HG03575 (cell line): ENCODE measurements at regions not wholly inside any gene's neighbourhood (a gene's known extent, or its start where the extent isn't known, plus 50 kb on each side); places are given as distances from the start of the nearest gene placed in this dataset.
"Not testable (repeated sequence)": the region's sequence is repeated elsewhere in the genome, so short reads cannot be mapped to it uniquely, and the experiment has no call there.

Experiments
- ATAC-seq: cut with Tn5 transposase; IDR thresholded peaks from one replicate; pipeline ENCODE4 v1.9.1; 2021; ENCODE audit not compliant: unreplicated experiment, insufficient number of reproducible peaks, low FRiP score; ENCODE audit errors: extremely low read depth

DNA sequence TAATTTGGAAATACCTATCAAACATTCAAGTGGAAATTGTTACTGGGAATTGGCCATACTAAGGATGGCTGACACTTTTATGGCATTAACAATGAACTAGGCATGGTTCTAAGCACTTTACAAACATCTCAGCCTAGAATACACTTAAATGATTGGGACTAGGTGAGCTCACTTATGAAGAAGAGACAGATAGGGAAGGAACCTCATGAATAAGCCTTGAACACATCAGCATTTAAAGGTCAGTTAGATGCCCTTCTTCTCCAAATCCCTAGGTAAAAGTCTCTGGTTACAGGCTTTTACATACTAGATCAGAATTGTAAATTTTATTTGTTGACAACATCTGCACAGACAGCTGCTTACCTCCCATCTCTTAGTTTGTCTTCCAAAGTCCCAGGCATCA, 488.6 kb downstream of the RMST start:
- no peak for ATAC-seq

DNA sequence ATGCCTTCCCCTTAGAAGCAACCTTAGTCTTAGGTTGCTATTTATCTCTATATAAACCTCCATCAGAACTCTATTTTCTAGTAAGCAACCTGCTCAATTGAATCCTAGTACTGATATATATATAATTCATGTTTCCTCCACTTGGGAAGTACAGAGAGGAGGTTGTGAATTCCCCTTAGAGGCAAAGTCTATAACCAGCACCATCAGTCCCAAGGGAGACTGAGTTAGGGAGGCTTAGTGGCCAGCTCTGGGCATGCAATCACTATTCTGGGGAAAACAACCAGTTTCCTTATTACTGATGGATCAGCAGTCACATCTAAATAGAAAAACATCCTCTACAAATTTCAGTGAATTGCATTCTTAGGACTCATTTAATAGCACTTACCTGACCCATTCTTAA, 489.1 kb downstream of the RMST start:
- no peak for ATAC-seq

GRCh38 chr12:97957109-97957508, 494.5 kb downstream of the RMST start:
- no peak for ATAC-seq

DNA sequence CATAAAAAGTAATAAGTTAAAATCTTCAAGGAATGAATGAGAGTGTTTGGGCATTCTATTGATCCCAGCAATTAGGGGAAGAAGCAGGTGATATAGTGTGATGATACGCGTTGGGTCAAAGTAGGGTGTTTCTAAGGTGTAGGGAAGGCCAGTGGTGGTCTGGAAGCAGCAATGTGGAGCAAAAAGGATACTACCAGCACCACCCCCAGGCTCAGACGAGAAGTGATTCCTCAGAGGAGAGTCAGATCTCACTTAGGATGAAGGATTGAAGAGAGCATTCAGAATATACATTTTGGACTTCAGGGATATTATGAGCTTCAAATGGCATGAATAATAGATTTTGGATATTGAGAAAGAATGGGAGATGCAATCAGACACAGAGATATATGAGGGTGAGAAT, 497.6 kb downstream of the RMST start:
- no peak for ATAC-seq

DNA sequence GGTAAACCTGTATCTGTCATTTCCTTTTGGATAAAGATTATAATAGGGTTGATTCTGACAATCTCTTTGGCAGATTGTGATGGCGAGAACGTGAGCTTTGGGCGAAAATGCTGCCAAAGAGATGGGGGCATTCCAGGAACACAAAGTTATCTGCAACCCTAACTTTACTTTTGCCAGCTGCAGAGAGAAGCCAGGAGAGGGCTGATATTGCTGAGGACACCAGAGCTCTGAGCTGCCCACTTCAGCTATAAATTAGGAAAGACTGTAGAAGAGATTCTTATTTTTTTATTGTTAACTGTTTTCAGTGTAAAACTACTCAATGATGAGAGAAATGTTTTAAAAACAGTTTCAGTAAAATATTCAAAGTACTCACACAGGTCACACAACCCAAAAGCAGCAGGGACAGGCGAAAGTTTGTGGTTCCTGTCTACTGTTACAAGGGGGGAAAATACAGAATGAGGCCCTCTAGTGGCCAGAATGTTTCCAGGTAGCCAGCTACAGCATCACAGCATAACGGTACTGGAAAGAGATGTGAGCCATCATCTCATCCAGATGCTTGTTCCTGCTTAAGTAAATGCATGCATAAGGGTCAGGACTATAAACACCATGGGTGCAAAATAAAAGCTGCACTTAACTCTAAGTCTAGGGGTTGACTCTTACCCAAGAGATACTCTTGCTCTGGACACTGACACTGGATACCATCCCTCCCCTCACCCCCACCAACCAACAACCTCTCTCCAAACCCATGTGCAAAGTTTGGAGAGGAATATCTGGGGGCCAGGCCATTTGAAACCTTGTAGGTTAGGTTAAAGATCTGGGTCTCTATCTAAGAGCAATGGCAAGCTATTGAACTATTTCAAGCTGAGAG, 498.4 kb downstream of the RMST start:
- no peak for ATAC-seq

DNA sequence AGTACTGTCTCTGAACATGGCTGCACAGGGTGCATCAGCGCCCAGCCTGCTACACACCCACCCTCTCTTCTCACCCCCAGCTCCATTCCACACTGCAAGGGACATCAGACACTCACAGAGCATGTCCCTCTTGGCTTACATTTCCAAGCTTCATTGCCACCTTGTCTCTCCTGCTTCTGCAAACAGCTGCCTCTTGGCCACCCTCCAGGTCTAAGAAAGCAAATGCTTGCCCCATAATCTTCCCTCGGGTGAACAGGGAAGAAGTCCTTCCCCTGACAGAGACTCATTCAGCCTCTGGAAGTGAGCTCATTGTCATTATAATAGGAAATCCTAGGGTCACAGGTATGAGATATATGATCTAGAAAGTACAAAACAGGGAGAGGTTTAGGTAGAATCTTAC, 505.2 kb downstream of the RMST start:
- ATAC-seq = no peak

DNA sequence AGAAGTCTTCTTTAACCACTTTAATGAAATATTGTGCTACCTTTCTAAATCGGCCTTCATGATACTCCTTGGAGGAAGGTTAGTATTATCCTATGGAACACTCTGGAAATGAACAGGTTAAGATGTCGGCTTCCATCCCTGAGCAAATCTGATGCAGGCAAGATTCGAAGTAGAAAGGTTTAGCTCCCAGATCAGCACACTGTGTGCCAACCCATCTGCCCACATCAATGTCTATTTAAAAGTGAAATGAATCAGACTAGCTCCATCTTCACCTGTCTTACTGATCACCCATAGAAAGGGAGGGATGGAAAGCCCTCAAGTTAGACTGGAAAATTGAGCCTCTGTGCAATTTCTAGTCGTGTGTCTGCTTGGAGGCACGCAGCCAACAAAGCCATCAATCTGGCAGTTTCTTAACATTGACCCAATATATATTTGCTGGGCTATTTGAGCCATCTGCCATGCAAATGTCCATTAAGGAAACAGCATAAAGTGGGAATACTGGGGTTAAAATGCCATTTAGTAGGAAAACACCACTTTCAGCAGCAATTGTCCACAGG, 506.1 kb downstream of the RMST start:
- ATAC-seq = no peak

GRCh38 chr12:97977870-97978405, 515.3 kb downstream of the RMST start:
- no peak for ATAC-seq

- no peak for ATAC-seq
These were observed 520.1 kb downstream of the RMST start for GRCh38 chr12:97982684-97983083.

GRCh38 chr12:97983796-97984195, 521.2 kb downstream of the RMST start:
- ATAC-seq = no peak

DNA sequence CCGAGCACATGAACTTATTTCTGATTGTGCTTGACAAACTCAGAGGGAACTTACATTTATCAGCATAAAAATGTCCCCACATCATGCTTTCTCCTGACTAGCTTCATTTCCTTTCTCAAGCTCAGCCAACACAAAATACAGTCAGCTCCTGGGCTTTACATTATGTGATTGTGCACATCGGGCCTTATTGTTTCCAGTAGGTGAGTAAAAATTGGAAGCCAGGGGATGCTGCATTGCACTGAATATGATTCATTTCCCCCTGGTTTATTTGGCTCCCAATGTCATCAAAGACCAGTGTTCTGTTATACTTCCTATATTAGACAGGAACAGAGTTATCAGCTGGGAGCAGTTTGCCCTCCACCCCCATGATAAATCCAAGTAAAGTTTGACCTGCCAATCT, 521.8 kb downstream of the RMST start:
- ATAC-seq = no peak

DNA sequence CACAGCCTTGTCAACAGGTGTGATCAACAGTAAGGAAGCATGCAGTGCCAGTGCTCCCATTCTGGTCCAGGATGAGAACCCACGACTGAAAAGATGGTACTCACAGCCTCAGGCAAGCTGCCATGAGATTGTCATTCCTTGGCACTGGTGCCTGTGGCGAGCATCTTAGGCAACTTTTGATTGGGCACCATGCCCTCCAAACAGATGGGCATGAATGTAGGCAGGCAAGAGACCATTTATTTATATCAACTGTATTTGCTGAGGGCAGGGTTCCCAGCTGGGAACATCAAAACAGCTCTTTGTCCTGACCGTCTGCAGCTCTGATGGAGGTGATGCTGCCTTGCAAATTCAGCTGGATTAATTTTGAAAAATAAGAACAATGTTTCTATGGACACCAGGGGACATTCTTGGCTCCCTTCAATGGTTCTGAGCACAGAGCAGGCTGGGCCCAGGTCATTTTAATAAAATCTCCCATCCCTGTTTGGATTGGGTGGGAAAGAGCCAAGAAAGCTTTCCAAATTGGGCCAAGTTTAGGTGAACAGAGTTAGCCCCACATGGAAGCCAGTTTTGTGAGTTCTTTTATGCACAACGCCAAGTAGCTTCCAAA, 522.5 kb downstream of the RMST start:
- ATAC-seq = no peak

GRCh38 chr12:97985834-97986233, 523.2 kb downstream of the RMST start:
- ATAC-seq = no peak

GRCh38 chr12:97988588-97988987, 526.0 kb downstream of the RMST start:
- not testable (repeated sequence) for ATAC-seq

- ATAC-seq = no peak
These were observed 525.9 kb upstream of the TMPO start for GRCh38 chr12:97989366-97989940.

DNA sequence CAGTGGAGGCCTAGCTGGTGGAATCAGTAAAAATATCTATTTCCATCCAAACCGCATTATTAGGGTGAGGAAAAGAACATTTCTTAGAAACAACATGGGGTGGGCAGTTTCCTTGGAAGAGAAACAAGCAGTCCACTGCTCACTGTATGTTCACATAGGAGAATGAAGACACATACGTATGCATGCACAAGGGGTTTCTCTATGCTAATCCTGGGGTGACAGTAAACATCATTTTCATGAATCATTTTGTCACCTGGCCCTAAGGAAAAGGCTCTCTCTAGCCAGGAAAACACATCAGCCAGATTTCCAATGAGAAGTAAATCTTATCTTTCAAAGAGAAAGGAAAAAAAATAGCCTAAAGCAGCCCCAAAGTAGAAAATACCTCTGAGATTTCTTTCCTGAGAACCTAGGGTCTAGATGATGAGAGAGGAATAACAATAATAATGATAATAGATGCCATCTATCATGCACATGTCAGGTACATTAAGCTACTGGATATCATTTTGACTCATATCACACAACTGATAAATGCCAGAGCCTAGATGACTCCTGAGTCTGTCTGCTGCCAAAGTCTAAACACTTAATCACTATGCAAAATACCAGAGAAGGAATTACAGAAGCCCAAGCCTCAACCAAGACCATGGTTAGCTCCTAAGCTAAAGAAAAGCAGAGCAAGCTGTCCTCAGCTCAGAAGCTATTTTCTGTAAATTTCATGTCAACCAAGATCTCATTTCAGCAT, 520.5 kb upstream of the TMPO start:
- no peak for ATAC-seq

DNA sequence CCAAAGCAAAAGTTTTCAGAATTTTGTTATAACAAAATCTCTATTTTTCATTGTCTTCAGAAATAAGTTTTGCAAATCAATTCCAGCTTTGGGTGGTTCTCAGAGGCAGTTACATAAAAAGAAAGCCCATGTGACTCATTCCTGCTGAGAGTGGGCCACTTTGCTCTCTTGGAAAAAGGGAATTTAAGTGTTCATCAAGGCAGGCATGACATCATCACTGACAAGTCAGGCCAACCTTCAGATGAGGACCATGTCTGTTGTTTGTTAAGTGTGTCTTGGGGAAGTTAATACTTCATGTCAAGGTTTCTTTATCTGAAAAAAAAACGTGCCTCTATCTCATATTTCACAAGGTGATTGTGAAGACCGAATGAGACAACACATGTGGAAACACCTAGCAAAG, 519.8 kb upstream of the TMPO start:
- no peak for ATAC-seq

DNA sequence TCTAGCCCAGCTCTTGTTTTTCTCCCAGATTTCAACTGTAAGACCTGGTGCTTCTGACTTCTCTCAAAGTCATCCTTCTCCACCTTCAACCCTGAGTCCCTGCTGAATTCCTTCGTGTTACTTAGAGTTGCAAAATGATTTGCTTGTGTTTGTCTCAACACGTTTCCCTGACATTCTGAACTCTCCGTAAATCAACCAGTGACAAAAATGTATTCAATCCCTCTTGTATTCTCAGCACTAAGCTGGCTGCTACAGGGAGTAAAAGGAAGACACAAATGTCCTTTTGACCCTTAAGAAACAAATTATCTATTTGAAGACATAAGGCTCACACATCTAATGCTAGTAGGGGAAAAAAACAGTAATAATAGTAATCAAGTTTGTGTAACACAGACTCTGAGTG, 514.0 kb upstream of the TMPO start:
- ATAC-seq = no peak

GRCh38 chr12:98002887-98003493, 512.4 kb upstream of the TMPO start:
- ATAC-seq = no peak
